ENCODE measurements at regions not wholly inside any gene's neighbourhood (a gene's known extent, or its start where the extent isn't known, plus 50 kb on each side); places are given as distances from the start of the nearest gene placed in this dataset.

GRCh38 chr7:115338016-115338415 lies 416.1 kb downstream of the MDFIC start:
- no peak overlapping the region for H3K4me2 ChIP-seq (ENCODE audit: control insufficient read depth, insufficient read depth)
- H4K20me1 ChIP-seq (ENCODE audit: control insufficient read depth, insufficient read depth), result no peaks in the 10 kb centered on the region
- intact Hi-C loops (cut with micrococcal nuclease; ENCODE audit: unreplicated experiment), result no loop called here
- no peak overlapping the region for H3K4me3 ChIP-seq
- ChIA-PET CTCF (interaction anchor here (1.1 kb wide), 1 partner anchor 9 kb away, joined by 3 read pairs; no protein-coding TSS in a partner anchor), SMC1A (ENCODE audit: uncharacterized antibody, unreplicated experiment) (no interaction called here), RAD21 (ENCODE audit: unreplicated experiment) (no interaction called here), POLR2A (no interaction called here)
- no peaks in the 10 kb centered on the region for H3K4me1 ChIP-seq (ENCODE audit: control insufficient read depth, insufficient read depth, low read length)
- H3K27ac ChIP-seq (ENCODE audit: control insufficient read depth, insufficient read depth), result no peak overlapping the region
- no peak overlapping the region for H2AFZ ChIP-seq (ENCODE audit: control insufficient read depth, low read depth, low read length)
- no TSS peak for BruUV-seq (replicated peaks)
- ATAC-seq (no peak), FAIRE-seq (no peak), DNase-seq (ENCODE audit: low read depth, low spot score) (no peak)
- H3K36me3 ChIP-seq (ENCODE audit: control insufficient read depth in 2 of 2, insufficient read depth in 2 of 2, low read length in 1 of 2), result no peaks in the 10 kb centered on the region
- no peaks in the 10 kb centered on the region for H3K79me2 ChIP-seq (ENCODE audit: control insufficient read depth, insufficient read depth, low read length)
- H3K9me3 ChIP-seq (replicated peaks; ENCODE audit: control insufficient read depth, insufficient read depth, low read length), result no peaks in the 10 kb centered on the region
- no peak overlapping the region for H3K9ac ChIP-seq (ENCODE audit: control insufficient read depth, insufficient read depth, low read length)
- in situ Hi-C loops (cut with MboI), result no loop called here
- WGBS (ENCODE audit: insufficient coverage, insufficient replicate concordance, low lambda C conversion rate, missing lambda C conversion rate), result 72% methylated on average over 4 of the region's 4 CpGs
- no peaks in the 10 kb centered on the region for H3K27me3 ChIP-seq (replicated peaks in 1 of 2; ENCODE audit: control insufficient read depth in 2 of 2, insufficient read depth in 2 of 2, low read length in 1 of 2)
- TF ChIP-seq PRDM15 (CRISPR knock-in tag; IDR thresholded peaks at IDR 0.05) (no peak), ATF3 (IDR thresholded peaks at IDR 0.05; ENCODE audit: borderline replicate concordance, extremely low read depth, low read depth, low read length) (no peak), WRNIP1 (IDR thresholded peaks at IDR 0.05; ENCODE audit: borderline replicate concordance, low read depth, low read length) (no peak), ZNF622 (IDR thresholded peaks at IDR 0.05) (no peak), CBFB (IDR thresholded peaks at IDR 0.05; ENCODE audit: low read depth) (no peak), YBX1 (IDR thresholded peaks at IDR 0.05) (no peak), HDGF (IDR thresholded peaks at IDR 0.05) (no peak), RELB (IDR thresholded peaks at IDR 0.05; ENCODE audit: low read depth) (no peak), SMC3 (IDR thresholded peaks at IDR 0.05; ENCODE audit: borderline replicate concordance, low read length) (no peak), SMARCA5 (IDR thresholded peaks at IDR 0.05) (no peak), BHLHE40 (IDR thresholded peaks at IDR 0.05; ENCODE audit: borderline replicate concordance in 1 of 2, low read depth in 2 of 2, low read length in 1 of 2) (no peak), NFYB (IDR thresholded peaks at IDR 0.05; ENCODE audit: insufficient read depth, low read depth, low read length) (no peak), IRF4 (IDR thresholded peaks at IDR 0.05; ENCODE audit: low read depth, low read length) (no peak), RCOR1 (conservative IDR thresholded peaks at IDR 0.05; ENCODE audit: low read depth, low read length) (no peak), NRF1 (conservative IDR thresholded peaks at IDR 0.05; ENCODE audit: low read depth, low read length) (no peak), E2F8 (IDR thresholded peaks at IDR 0.05; ENCODE audit: low read depth, partially characterized antibody) (no peak), HDAC6 (IDR thresholded peaks at IDR 0.05; ENCODE audit: unreplicated experiment) (no peak)
